Fibroblast of lung (primary cell): ENCODE measurements at regions not wholly inside any gene's neighbourhood (a gene's known extent, or its start where the extent isn't known, plus 50 kb on each side); places are given as distances from the start of the nearest gene placed in this dataset.

ENCODE experiments used
- DNase-seq, 2 donors: peaks; one replicate each; pipeline versions ENCODE4 v3.0.0 to v3.0.0-alpha.2; 2010; ENCODE audit warnings: low read depth in 2 of 2
- H2AFZ ChIP-seq: 2 replicates; pipeline ENCODE4 v1.5.1; 2012; ENCODE audit warnings: low read length, control low read depth, inconsistent platforms
- H3K27ac ChIP-seq: 2 replicates; pipeline ENCODE4 v1.5.1; 2011; ENCODE audit warnings: low read length, control low read depth; ENCODE audit not compliant: insufficient read depth
- H3K27me3 ChIP-seq: 2 replicates; pipeline ENCODE4 v1.5.1; 2011; ENCODE audit warnings: mild to moderate bottlenecking, low read length; ENCODE audit not compliant: control insufficient read depth, insufficient read depth
- H3K36me3 ChIP-seq: 2 replicates; pipeline ENCODE4 v1.5.1; 2011; ENCODE audit warnings: low read length; ENCODE audit not compliant: control insufficient read depth, insufficient read depth
- H3K4me1 ChIP-seq: 2 replicates; pipeline ENCODE4 v1.5.1; 2011; ENCODE audit warnings: low read length; ENCODE audit not compliant: control insufficient read depth, insufficient read depth; ENCODE audit errors: extremely low read depth
- H3K4me2 ChIP-seq: 2 replicates; pipeline ENCODE4 v1.5.1; 2011; ENCODE audit warnings: low read length, control low read depth; ENCODE audit not compliant: insufficient read depth; ENCODE audit errors: extremely low read depth
- H3K4me3 ChIP-seq, 4 experiments: fragments of 200-600 bp in 1 of 4; sonication (generic) in 1 of 4; replicated peaks in 1 of 4; 2 replicates each; pipeline ENCODE4 v1.5.1; 2011 to 2016; ENCODE audit warnings: low read length in 4 of 4, low read depth in 3 of 4, mild to moderate bottlenecking in 3 of 4, control low read depth in 2 of 4, inconsistent platforms in 1 of 4, mixed read lengths in 1 of 4; ENCODE audit not compliant: insufficient read depth in 1 of 4; ENCODE audit errors: control extremely low read depth in 1 of 4
- H3K79me2 ChIP-seq: 2 replicates; pipeline ENCODE4 v1.5.1; 2012; ENCODE audit warnings: mild to moderate bottlenecking, low read length, inconsistent platforms; ENCODE audit not compliant: control insufficient read depth, insufficient read depth
- H3K9ac ChIP-seq: 2 replicates; pipeline ENCODE4 v1.5.1; 2011; ENCODE audit warnings: mild to moderate bottlenecking, low read length, control low read depth; ENCODE audit not compliant: insufficient read depth
- H3K9me3 ChIP-seq: 2 replicates; pipeline ENCODE4 v1.5.1; 2012; ENCODE audit warnings: low read depth, low read length; ENCODE audit not compliant: control insufficient read depth, insufficient read depth
- H4K20me1 ChIP-seq: 2 replicates; pipeline ENCODE4 v1.5.1; 2011; ENCODE audit warnings: low read length; ENCODE audit not compliant: control insufficient read depth, insufficient read depth; ENCODE audit errors: extremely low read depth
- EZH2 ChIP-seq: IDR thresholded peaks from 2 replicates; pipeline ENCODE4 v1.5.1; 2012; ENCODE audit warnings: low read length, control low read depth, mild to moderate bottlenecking; ENCODE audit errors: missing control alignments
- TF ChIP-seq, protein P1 (sequence below), 2 donors: IDR thresholded peaks in 1 of 2; conservative IDR thresholded peaks in 1 of 2; 1 replicate in 1 of 2; 2 replicates in 1 of 2; pipeline ENCODE4 v1.5.1; 2011 to 2012; ENCODE audit warnings: low read length in 2 of 2, control low read depth in 1 of 2, inconsistent platforms in 1 of 2, low read depth in 1 of 2, mild to moderate bottlenecking in 1 of 2

DNA sequence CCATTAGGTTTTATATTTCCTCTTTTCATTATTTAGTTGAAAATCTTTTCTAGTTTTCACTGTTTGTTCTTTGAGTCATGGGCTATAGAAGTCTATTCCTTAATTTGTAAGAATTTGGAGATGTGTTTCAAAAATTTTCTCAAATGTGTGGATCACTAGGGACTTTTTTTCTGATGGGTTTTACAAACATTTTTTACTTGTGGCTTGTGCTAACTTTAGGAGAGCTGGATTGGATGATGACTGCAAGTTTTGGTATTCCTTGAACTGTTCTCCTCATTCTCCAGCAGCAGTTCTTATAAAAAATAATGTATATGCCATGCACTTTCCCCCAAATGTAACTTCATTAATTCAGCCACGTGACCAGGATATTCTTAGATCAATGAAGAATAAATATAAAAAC, 94.7 kb upstream of the CWC22 start:
- Histone ChIP-seq H3K9ac (no peak overlapping the region), H4K20me1 (no peaks in the 10 kb centered on the region), H2AFZ (no peak overlapping the region), H3K9me3 (no peaks in the 10 kb centered on the region), H3K36me3 (no peaks in the 10 kb centered on the region), H3K4me2 (no peak overlapping the region), H3K27ac (no peak overlapping the region), H3K4me1 (no peaks in the 10 kb centered on the region), H3K4me3 (no peak overlapping the region), H3K27me3 (no peaks in the 10 kb centered on the region), H3K79me2 (no peaks in the 10 kb centered on the region)
- peak in 1 of 2 donors; percentile 6 for DNase-seq
- TF ChIP-seq EZH2: no peak
- TF ChIP-seq, protein P1, sequence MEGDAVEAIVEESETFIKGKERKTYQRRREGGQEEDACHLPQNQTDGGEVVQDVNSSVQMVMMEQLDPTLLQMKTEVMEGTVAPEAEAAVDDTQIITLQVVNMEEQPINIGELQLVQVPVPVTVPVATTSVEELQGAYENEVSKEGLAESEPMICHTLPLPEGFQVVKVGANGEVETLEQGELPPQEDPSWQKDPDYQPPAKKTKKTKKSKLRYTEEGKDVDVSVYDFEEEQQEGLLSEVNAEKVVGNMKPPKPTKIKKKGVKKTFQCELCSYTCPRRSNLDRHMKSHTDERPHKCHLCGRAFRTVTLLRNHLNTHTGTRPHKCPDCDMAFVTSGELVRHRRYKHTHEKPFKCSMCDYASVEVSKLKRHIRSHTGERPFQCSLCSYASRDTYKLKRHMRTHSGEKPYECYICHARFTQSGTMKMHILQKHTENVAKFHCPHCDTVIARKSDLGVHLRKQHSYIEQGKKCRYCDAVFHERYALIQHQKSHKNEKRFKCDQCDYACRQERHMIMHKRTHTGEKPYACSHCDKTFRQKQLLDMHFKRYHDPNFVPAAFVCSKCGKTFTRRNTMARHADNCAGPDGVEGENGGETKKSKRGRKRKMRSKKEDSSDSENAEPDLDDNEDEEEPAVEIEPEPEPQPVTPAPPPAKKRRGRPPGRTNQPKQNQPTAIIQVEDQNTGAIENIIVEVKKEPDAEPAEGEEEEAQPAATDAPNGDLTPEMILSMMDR (conservative IDR thresholded peaks at IDR 0.05 in 1 of 2, IDR thresholded peaks at IDR 0.05 in 1 of 2; ENCODE audit: low read depth in 1 of 2, low read length in 2 of 2): no peak

DNA sequence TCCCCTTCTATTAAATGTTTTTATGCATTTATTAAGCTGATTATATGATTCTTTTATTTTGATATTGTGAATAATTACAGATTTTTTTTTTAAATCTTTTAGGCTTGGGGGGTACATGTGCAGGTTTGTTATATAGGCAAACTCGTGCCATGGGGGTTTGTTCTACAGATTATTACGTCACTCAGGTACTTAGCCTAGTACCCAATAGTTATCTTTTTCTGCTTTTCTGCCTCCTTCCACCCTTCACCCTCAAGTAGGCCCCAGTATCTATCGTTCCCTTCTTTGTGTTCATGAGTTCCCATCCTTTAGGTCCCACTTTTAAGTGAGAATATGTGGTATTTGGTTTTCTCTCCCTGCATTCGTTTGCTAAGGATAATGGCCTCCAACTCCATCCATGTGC, 92.2 kb upstream of the CWC22 start:
- DNase-seq: no peak
- Histone ChIP-seq H3K27me3 (no peaks in the 10 kb centered on the region), H3K36me3 (no peaks in the 10 kb centered on the region), H3K4me1 (no peaks in the 10 kb centered on the region), H3K4me2 (no peak overlapping the region), H3K9me3 (no peaks in the 10 kb centered on the region), H3K4me3 (no peak overlapping the region), H4K20me1 (no peaks in the 10 kb centered on the region), H3K27ac (no peak overlapping the region), H3K79me2 (no peaks in the 10 kb centered on the region), H3K9ac (no peak overlapping the region), H2AFZ (no peak overlapping the region)
- TF ChIP-seq, protein P1 (conservative IDR thresholded peaks at IDR 0.05 in 1 of 2, IDR thresholded peaks at IDR 0.05 in 1 of 2; ENCODE audit: low read depth in 1 of 2, low read length in 2 of 2): no peak
- TF ChIP-seq EZH2: no peak

DNA sequence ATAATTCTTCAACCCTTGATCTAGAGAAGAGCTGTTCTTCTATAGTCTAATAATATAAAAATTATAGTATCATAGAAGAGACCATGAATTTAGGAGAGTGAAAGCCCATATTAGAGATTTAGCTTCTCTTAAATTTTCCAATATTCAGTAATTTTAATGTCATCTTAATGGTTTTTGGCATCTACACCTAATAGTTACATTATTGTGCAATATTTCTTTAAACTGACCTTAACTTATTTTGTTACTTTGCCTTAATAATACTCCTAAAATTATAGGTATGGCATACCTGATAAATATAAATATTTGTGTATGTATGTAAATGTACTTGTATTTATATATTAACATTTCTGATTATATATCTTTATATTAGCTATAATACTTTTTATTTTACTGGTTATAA, 78.0 kb upstream of the CWC22 start:
- H3K9me3 ChIP-seq: no peaks in the 10 kb centered on the region
- DNase-seq: no peak
- no peaks in the 10 kb centered on the region for H3K36me3 ChIP-seq
- no peak for TF ChIP-seq EZH2
- TF ChIP-seq, protein P1 (conservative IDR thresholded peaks at IDR 0.05 in 1 of 2, IDR thresholded peaks at IDR 0.05 in 1 of 2; ENCODE audit: low read depth in 1 of 2, low read length in 2 of 2): no peak
- no peaks in the 10 kb centered on the region for H4K20me1 ChIP-seq
- H3K79me2 ChIP-seq: no peaks in the 10 kb centered on the region
- H3K4me2 ChIP-seq: no peak overlapping the region
- no peaks in the 10 kb centered on the region for H3K4me1 ChIP-seq
- H2AFZ ChIP-seq: no peak overlapping the region
- no peak overlapping the region for H3K9ac ChIP-seq
- H3K27ac ChIP-seq: no peak overlapping the region
- no peak overlapping the region for H3K4me3 ChIP-seq
- peaks cover 4% of the 10 kb centered on the region for H3K27me3 ChIP-seq
